ENCODE measurements at regions not wholly inside any gene's neighbourhood (a gene's known extent, or its start where the extent isn't known, plus 50 kb on each side); places are given as distances from the start of the nearest gene placed in this dataset.

DNA sequence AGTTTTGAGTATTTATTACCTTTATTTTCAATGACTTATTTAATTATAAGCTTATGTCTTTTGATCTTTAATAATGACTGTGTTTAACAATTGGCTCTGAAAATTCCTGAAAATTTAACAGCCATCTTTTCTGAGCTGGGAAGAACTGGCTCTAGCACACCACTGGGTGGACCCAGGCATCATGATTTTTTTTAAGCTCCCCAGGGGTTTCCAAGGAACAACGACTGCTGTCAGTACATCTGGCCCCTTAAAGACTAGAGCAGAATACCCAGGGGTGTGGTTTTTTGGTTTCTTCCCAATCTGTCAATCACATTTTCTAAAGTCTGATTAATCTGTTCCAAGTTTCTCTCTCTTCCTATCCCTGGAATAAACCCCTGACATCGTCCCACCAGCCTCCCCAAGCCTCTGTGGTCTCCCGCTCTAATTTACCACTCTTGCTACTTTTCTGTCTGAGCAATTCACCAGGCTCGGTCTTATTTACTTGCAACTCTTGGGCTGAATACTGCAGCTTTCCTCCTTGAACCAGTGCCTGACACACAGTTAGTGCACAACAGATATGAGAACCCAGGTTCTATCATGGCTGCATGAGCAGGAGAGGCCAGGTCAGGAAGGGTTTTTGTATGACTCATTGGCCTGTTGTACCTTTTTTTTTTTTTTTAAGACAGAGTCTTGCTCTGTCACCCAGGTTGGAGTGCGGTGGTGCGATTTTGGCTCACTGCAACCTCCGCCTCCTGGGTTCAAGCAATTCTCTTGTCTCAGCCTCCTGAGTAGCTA lies 321.9 kb downstream of the ZSWIM6 start:
- Histone ChIP-seq H3K4me3 (no peak overlapping the region), H3K27ac (0 out of 6 replicates have a peak overlapping the region, but pooled peaks of 1 of the 2 experiments have one; percentile 54), H3K9me3 (no peaks in the 10 kb centered on the region), H3K4me1 (peaks cover 24% of the 10 kb centered on the region), H3K4me2 (no peak overlapping the region)
- no peak for ATAC-seq
- TF ChIP-seq HDAC2 (IDR thresholded peaks at IDR 0.05): no peak
- TF ChIP-seq, protein P1, sequence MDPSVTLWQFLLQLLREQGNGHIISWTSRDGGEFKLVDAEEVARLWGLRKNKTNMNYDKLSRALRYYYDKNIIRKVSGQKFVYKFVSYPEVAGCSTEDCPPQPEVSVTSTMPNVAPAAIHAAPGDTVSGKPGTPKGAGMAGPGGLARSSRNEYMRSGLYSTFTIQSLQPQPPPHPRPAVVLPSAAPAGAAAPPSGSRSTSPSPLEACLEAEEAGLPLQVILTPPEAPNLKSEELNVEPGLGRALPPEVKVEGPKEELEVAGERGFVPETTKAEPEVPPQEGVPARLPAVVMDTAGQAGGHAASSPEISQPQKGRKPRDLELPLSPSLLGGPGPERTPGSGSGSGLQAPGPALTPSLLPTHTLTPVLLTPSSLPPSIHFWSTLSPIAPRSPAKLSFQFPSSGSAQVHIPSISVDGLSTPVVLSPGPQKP (IDR thresholded peaks at IDR 0.05; ENCODE audit: low read depth, low read length): no peak
- TF ChIP-seq, protein P2, sequence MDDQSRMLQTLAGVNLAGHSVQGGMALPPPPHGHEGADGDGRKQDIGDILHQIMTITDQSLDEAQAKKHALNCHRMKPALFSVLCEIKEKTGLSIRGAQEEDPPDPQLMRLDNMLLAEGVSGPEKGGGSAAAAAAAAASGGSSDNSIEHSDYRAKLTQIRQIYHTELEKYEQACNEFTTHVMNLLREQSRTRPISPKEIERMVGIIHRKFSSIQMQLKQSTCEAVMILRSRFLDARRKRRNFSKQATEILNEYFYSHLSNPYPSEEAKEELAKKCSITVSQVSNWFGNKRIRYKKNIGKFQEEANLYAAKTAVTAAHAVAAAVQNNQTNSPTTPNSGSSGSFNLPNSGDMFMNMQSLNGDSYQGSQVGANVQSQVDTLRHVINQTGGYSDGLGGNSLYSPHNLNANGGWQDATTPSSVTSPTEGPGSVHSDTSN (IDR thresholded peaks at IDR 0.05): no peak
- no peak for TF ChIP-seq HES2 (IDR thresholded peaks at IDR 0.05)
- POLR2A ChIA-PET: no interaction called here
- CTCF ChIA-PET: interaction anchor here (0.6 to 1.8 kb wide), 3 partner anchors 12 to 936 kb away, joined by 3 to 5 read pairs (median 4); no protein-coding TSS in a partner anchor
- no peak for FAIRE-seq
- 90% methylated on average over 7 of the region's 7 CpGs for WGBS (ENCODE audit: missing lambda C conversion rate)
- DNase-seq (ENCODE audit: low read depth in 1 of 2, low spot score in 1 of 2): no peak

- Histone ChIP-seq H3K9me3 (no peaks in the 10 kb centered on the region), H3K4me2 (no peak overlapping the region), H3K4me1 (peaks cover 24% of the 10 kb centered on the region), H3K27ac (peak overlapping the region in 1 of 2 experiments; percentile 54; a peak in 1 of 6 replicates), H3K4me3 (no peak overlapping the region)
- DNase-seq (ENCODE audit: low read depth in 1 of 2, low spot score in 1 of 2) (no peak), FAIRE-seq (no peak), ATAC-seq (no peak)
- POLR2A ChIA-PET: no interaction called here
- CTCF ChIA-PET: interaction anchor here (0.6 to 1.8 kb wide), 3 partner anchors 9 to 43 kb away, joined by 3 to 5 read pairs (median 3); no protein-coding TSS in a partner anchor
- TF ChIP-seq EHF (CRISPR knock-in tag; IDR thresholded peaks at IDR 0.05) (no peak), HEYL (CRISPR knock-in tag; IDR thresholded peaks at IDR 0.05) (no peak), CEBPB (IDR thresholded peaks at IDR 0.05) (no peak), MAFK (IDR thresholded peaks at IDR 0.05; ENCODE audit: partially characterized antibody) (no peak), ZC3H11A (IDR thresholded peaks at IDR 0.05) (no peak), RNF2 (IDR thresholded peaks at IDR 0.05; ENCODE audit: borderline replicate concordance, low read depth) (no peak), MAX (IDR thresholded peaks at IDR 0.05) (no peak), CBX8 (IDR thresholded peaks at IDR 0.05) (no peak), EP300 (IDR thresholded peaks at IDR 0.05) (no peak), ESRRA (IDR thresholded peaks at IDR 0.05; ENCODE audit: borderline replicate concordance, low read length) (no peak), RFX5 (IDR thresholded peaks at IDR 0.05) (no peak), FOSL2 (IDR thresholded peaks at IDR 0.05) (no peak), FOSL2 (CRISPR knock-in tag; IDR thresholded peaks at IDR 0.05) (no peak), EHMT2 (IDR thresholded peaks at IDR 0.05; ENCODE audit: low read depth) (no peak), SMC3 (IDR thresholded peaks at IDR 0.05) (no peak), HOXB5 (CRISPR knock-in tag; IDR thresholded peaks at IDR 0.05) (no peak), JUNB (IDR thresholded peaks at IDR 0.05) (no peak), CHD2 (IDR thresholded peaks at IDR 0.05; ENCODE audit: low read length, partially characterized antibody) (no peak)
- 93% methylated on average over 2 of the region's 2 CpGs for WGBS (ENCODE audit: missing lambda C conversion rate)
Observed at GRCh38 chr5:61654876-61655275, 322.8 kb downstream of the ZSWIM6 start.

GRCh38 chr5:61657010-61657409 lies 325.0 kb downstream of the ZSWIM6 start:
- CTCF ChIA-PET: interaction anchor here (1.1 to 3.2 kb wide), 3 partner anchors 15 to 297 kb away, joined by 3 to 20 read pairs (median 19); no protein-coding TSS in a partner anchor
- H3K4me1 ChIP-seq: peaks cover 24% of the 10 kb centered on the region
- FAIRE-seq (no peak), DNase-seq (ENCODE audit: low read depth in 1 of 2, low spot score in 1 of 2) (no peak), ATAC-seq (no peak)
- H3K4me3 ChIP-seq: no peak overlapping the region
- POLR2A ChIA-PET: interaction anchor here (1.3 kb wide), 1 partner anchor 325 kb away, joined by 3 read pairs; no protein-coding TSS in a partner anchor
- H3K4me2 ChIP-seq: no peak overlapping the region
- WGBS (ENCODE audit: missing lambda C conversion rate): 93% methylated on average over 7 of the region's 7 CpGs
- H3K27ac ChIP-seq: no peak overlapping the region
- no peaks in the 10 kb centered on the region for H3K9me3 ChIP-seq
- no peak for TF ChIP-seq NR3C1 (IDR thresholded peaks at IDR 0.05)
- no peak for TF ChIP-seq PHF8 (IDR thresholded peaks at IDR 0.05; ENCODE audit: borderline replicate concordance, low read depth)
- TF ChIP-seq ESRRA (IDR thresholded peaks at IDR 0.05; ENCODE audit: borderline replicate concordance, low read length): no peak
- no peak for TF ChIP-seq GATA3 (IDR thresholded peaks at IDR 0.05; ENCODE audit: borderline replicate concordance)
- no peak for TF ChIP-seq MAFK (IDR thresholded peaks at IDR 0.05; ENCODE audit: partially characterized antibody)
- TF ChIP-seq HOXB13 (CRISPR knock-in tag; IDR thresholded peaks at IDR 0.05; ENCODE audit: low read depth): no peak
- TF ChIP-seq, protein P3, sequence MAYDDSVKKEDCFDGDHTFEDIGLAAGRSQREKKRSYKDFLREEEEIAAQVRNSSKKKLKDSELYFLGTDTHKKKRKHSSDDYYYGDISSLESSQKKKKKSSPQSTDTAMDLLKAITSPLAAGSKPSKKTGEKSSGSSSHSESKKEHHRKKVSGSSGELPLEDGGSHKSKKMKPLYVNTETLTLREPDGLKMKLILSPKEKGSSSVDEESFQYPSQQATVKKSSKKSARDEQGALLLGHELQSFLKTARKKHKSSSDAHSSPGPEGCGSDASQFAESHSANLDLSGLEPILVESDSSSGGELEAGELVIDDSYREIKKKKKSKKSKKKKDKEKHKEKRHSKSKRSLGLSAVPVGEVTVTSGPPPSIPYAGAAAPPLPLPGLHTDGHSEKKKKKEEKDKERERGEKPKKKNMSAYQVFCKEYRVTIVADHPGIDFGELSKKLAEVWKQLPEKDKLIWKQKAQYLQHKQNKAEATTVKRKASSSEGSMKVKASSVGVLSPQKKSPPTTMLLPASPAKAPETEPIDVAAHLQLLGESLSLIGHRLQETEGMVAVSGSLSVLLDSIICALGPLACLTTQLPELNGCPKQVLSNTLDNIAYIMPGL (CRISPR knock-in tag; IDR thresholded peaks at IDR 0.05; ENCODE audit: borderline replicate concordance): no peak
- TF ChIP-seq EP300 (IDR thresholded peaks at IDR 0.05): no peak
- TF ChIP-seq CHD2 (IDR thresholded peaks at IDR 0.05; ENCODE audit: low read length, partially characterized antibody): no peak
- no peak for TF ChIP-seq FOSL2 (IDR thresholded peaks at IDR 0.05)
- TF ChIP-seq FOSL2 (CRISPR knock-in tag; IDR thresholded peaks at IDR 0.05): no peak
- no peak for TF ChIP-seq FOXS1 (CRISPR knock-in tag; IDR thresholded peaks at IDR 0.05)
- no peak for TF ChIP-seq CHD4 (IDR thresholded peaks at IDR 0.05; ENCODE audit: borderline replicate concordance)
- no peak for TF ChIP-seq NFE2L2 (conservative IDR thresholded peaks at IDR 0.05; ENCODE audit: low read length)
- TF ChIP-seq KDM5A (IDR thresholded peaks at IDR 0.05): no peak
- TF ChIP-seq ZC3H11A (IDR thresholded peaks at IDR 0.05): no peak
